ENCODE measurements at regions not wholly inside any gene's neighbourhood (a gene's known extent, or its start where the extent isn't known, plus 50 kb on each side); places are given as distances from the start of the nearest gene placed in this dataset.

DNA sequence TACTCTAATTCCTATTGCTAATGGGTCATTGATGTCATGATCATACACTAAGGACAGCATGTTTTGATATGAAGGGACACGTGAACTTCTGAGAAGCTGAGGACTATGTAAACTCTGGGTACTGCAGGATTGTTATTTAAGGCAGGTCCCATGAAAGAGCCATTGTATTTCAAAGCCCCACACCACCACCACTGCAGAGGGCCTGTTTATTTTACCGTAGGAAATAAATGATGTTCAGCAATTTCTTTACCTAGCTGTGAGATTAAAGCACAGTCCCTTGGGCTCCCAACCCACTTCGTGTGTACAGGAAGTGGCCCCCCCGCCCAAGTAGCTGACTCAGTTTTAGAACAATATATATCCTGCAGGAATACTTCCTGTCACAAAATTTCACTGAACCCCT lies 89.8 kb upstream of the ACSL4 start:
- TF ChIP-seq, protein P1, sequence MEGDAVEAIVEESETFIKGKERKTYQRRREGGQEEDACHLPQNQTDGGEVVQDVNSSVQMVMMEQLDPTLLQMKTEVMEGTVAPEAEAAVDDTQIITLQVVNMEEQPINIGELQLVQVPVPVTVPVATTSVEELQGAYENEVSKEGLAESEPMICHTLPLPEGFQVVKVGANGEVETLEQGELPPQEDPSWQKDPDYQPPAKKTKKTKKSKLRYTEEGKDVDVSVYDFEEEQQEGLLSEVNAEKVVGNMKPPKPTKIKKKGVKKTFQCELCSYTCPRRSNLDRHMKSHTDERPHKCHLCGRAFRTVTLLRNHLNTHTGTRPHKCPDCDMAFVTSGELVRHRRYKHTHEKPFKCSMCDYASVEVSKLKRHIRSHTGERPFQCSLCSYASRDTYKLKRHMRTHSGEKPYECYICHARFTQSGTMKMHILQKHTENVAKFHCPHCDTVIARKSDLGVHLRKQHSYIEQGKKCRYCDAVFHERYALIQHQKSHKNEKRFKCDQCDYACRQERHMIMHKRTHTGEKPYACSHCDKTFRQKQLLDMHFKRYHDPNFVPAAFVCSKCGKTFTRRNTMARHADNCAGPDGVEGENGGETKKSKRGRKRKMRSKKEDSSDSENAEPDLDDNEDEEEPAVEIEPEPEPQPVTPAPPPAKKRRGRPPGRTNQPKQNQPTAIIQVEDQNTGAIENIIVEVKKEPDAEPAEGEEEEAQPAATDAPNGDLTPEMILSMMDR (IDR thresholded peaks at IDR 0.05; ENCODE audit: insufficient read depth, low read depth, low read length): no peak
- TF ChIP-seq EZH2 (IDR thresholded peaks at IDR 0.05; ENCODE audit: insufficient read depth, low read length): no peak
